ENCODE measurements at regions not wholly inside any gene's neighbourhood (a gene's known extent, or its start where the extent isn't known, plus 50 kb on each side); places are given as distances from the start of the nearest gene placed in this dataset.
A peak's percentile ranks its signal among the peaks of the same experiment; 100 is the strongest.

- Histone ChIP-seq H3K36me3 (no peaks in the 10 kb centered on the region), H3K4me1 (no peaks in the 10 kb centered on the region), H3K4me3 (no peak overlapping the region), H3K27ac (no peak overlapping the region), H3K27me3 (ENCODE audit: low read depth) (no peaks in the 10 kb centered on the region), H3K9me3 (no peaks in the 10 kb centered on the region)
- DNase-seq (no peak), ATAC-seq (no peak)
- intact Hi-C loops (cut with DNase I): no loop called here
- TF ChIP-seq CTCF (IDR thresholded peaks at IDR 0.05): no peak
These were observed 158.0 kb upstream of the DMRTA1 start for GRCh38 chr9:22288661-22289060.

DNA sequence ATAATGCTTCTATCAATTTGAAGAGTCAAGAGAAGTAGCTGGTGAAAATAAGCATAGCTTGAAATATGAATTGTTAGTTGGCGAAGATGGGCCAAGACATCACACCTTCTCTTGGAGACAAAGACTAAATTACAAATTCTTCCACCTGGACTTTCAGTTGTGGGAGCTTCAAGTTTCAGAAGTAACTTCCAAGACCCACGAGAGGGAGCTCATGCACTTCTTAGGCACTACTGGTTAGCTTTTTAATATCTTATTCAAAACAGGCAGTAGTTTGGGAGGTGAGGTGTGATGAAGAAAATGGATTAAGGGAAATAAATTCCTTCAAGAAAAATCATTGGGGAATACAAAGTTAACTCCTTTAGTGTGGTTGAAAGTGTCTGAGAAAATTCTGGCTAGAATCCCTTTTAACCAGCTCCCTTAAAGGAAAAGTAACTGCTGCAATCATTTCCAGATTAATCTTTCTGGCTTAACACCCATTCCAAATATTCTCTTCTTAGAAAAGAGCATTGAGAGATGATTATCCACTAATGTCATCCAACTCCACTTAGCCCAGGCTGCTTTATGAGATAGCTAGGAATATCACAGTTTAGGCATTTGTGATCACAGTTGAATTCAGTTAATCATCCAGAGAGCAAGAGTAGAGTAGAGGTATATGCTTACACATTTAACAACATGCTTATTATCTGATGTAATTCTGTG, 139.5 kb upstream of the DMRTA1 start:
- peak; percentile 49 for TF ChIP-seq CTCF (IDR thresholded peaks at IDR 0.05)
- peak in 1 of 2 donors; percentile 52 for ATAC-seq
- Histone ChIP-seq H3K27me3 (ENCODE audit: low read depth) (no peaks in the 10 kb centered on the region), H3K27ac (no peak overlapping the region), H3K9me3 (no peaks in the 10 kb centered on the region), H3K4me3 (no peak overlapping the region), H3K4me1 (no peaks in the 10 kb centered on the region), H3K36me3 (no peaks in the 10 kb centered on the region)
- no peak for DNase-seq
- intact Hi-C loops (cut with DNase I): loop anchor here (10.0 kb wide), 1 partner anchor 138 kb away; the partner anchor contains the start of gene DMRTA1

DNA sequence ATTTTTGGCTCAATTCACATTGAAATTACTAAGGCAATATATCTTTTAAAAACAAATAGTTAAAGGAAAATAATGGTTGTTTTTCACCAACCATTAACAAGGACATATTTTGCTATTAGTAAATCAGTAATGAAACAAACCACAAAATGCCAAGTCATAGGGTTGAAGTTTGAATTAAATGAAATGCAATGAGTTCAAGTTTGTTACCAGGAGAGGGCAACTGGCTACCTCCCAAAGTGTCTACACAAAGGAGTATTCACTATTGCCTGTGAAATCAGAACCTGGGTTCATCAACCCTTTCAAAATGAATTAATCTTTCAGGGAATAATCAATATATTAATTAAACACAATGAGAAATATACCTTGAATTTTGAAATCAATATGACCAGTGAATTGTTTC, 138.4 kb upstream of the DMRTA1 start:
- no peak for DNase-seq
- Histone ChIP-seq H3K9me3 (no peaks in the 10 kb centered on the region), H3K4me3 (no peak overlapping the region), H3K36me3 (no peaks in the 10 kb centered on the region), H3K4me1 (no peaks in the 10 kb centered on the region), H3K27me3 (ENCODE audit: low read depth) (no peaks in the 10 kb centered on the region), H3K27ac (no peak overlapping the region)
- ATAC-seq: no peak
- intact Hi-C loops (cut with DNase I): loop anchor here (10.0 kb wide), 1 partner anchor 137 kb away; the partner anchor contains the start of gene DMRTA1
- TF ChIP-seq CTCF (IDR thresholded peaks at IDR 0.05): no peak

- Histone ChIP-seq H3K27ac (no peak overlapping the region), H3K27me3 (ENCODE audit: low read depth) (no peaks in the 10 kb centered on the region), H3K36me3 (no peaks in the 10 kb centered on the region), H3K4me1 (no peaks in the 10 kb centered on the region), H3K4me3 (no peak overlapping the region), H3K9me3 (peaks cover 3% of the 10 kb centered on the region)
- no peak for TF ChIP-seq CTCF (IDR thresholded peaks at IDR 0.05)
- intact Hi-C loops (cut with DNase I): no loop called here
- ATAC-seq: no peak
- DNase-seq: no peak
These were observed 130.0 kb upstream of the DMRTA1 start for GRCh38 chr9:22316645-22317044.

- Histone ChIP-seq H3K4me3 (no peak overlapping the region), H3K36me3 (no peaks in the 10 kb centered on the region), H3K4me1 (no peaks in the 10 kb centered on the region), H3K27ac (no peak overlapping the region), H3K27me3 (ENCODE audit: low read depth) (no peaks in the 10 kb centered on the region), H3K9me3 (no peaks in the 10 kb centered on the region)
- TF ChIP-seq CTCF (IDR thresholded peaks at IDR 0.05): no peak
- intact Hi-C loops (cut with DNase I): no loop called here
- no peak for ATAC-seq
- no peak for DNase-seq
These were observed 115.1 kb upstream of the DMRTA1 start for GRCh38 chr9:22331533-22331932.
